Effector CD4-positive, alpha-beta T cell (primary cell): ENCODE measurements at regions not wholly inside any gene's neighbourhood (a gene's known extent, or its start where the extent isn't known, plus 50 kb on each side); places are given as distances from the start of the nearest gene placed in this dataset.

Source experiments
- DNase-seq: peaks from one replicate; pipeline ENCODE4 v3.0.0-alpha.2; 2020

- DNase-seq = no peak
Observed at GRCh38 chr3:72590732-72591221, 257.5 kb downstream of the SHQ1 start.

GRCh38 chr3:72587282-72587681 is 261.0 kb downstream of the SHQ1 start:
- DNase-seq = no peak

- DNase-seq = no peak
Observed at GRCh38 chr3:72586694-72587093, 261.6 kb downstream of the SHQ1 start.

DNA sequence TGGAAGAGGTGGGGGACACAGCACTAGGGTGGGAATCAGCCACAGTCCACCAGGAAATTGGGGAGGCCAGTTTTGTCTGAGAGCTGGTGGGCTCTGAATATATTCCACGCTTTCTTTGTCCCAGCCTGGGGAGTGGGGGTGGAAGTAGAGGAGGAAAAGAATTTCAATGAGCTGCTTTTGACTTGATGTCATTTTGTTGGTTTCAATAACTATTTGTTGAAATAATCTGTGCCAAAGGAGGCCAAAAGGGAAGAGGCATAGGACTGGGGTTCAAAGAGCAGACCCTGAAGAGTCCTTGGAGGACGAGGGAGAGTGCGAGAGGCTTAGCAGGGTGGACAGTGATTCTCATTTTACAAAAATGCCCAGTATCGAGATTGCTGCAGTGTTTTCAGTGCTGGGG is 262.3 kb downstream of the SHQ1 start:
- DNase-seq = no peak

DNA sequence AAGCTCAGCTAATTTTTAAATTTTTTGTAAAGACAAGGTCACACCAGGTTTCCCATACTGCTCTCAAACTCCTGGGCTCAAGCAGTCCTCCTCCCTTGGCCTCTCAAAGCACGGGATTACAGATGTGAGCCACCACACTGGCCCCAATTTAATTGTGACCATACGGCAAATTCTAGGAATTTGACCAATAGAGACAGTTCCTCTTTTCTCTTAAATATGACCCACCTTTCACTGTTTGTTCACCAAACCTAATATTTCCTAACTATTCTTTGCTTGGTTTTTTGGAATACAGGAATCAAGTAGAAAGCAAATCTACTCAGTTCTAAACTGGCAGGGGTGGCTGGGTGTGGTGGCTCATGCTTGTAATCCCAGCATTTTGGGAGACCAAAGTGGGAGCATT is 264.0 kb downstream of the SHQ1 start:
- DNase-seq = no peak

GRCh38 chr3:72582963-72583362 is 265.3 kb downstream of the SHQ1 start:
- DNase-seq = no peak

- no peak for DNase-seq
Observed at GRCh38 chr3:72582211-72582878, 265.9 kb downstream of the SHQ1 start.

GRCh38 chr3:72580900-72581299 is 267.3 kb downstream of the SHQ1 start:
- DNase-seq = no peak

GRCh38 chr3:72580246-72580756 is 267.9 kb downstream of the SHQ1 start:
- DNase-seq = no peak

DNA sequence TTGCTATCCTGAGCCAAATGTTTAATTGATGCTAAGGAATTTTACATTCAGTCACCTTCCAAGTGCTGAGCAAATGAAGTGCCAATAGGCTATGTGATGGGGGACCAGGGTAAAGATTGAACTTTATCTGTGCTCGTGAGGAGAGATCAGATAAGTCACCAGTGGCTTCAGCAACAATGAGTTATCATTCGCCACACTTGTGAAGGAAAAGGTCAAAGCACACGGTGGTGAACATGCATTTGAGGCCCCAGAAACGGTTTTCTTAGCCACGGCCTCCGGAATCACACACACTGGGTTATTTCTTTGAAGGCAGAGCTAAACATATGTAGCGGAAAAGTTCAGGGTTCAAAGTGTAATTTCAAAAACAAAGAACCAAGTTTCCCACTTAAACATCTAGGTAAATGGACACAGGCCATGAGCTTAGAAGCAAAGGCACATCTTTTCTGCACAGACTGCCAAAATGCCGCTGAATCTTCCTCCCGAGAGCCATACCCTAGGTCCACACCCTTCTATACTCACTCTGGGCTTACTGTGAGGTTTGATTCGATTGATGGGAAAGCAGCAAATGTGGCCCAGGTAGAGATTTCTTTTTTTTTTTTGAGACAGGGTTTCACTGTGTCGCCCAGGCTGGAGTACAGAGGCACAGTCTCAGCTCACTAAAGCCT is 268.5 kb downstream of the SHQ1 start:
- DNase-seq = no peak

GRCh38 chr3:72579191-72579580 is 269.1 kb downstream of the SHQ1 start:
- DNase-seq = no peak

DNA sequence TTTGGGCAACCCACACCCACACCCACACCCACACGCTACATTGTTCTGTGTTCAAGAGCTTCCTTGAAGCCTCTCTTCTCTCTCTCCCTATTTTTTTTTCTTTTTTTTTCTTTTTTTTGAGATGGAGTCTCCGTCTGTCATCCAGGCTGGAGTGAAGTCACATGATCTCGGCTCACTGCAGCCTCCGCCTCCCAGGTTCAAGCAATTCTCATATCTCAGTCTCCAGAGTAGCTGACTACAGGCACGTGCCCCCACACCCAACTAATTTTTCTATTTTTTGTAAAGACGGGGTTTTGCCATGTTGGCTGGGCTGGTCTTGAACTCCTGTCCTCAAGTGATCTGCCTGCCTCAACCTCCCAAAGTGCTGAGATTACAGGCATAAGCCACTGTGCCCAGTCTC is 271.1 kb downstream of the SHQ1 start:
- no peak for DNase-seq

GRCh38 chr3:72576563-72576962 is 271.7 kb downstream of the SHQ1 start:
- no peak for DNase-seq

GRCh38 chr3:72574144-72574543 is 274.1 kb downstream of the SHQ1 start:
- DNase-seq = no peak

- DNase-seq = no peak
Observed at GRCh38 chr3:72573051-72573450, 275.2 kb downstream of the SHQ1 start.

- no peak for DNase-seq
Observed at GRCh38 chr3:72572489-72573007, 275.7 kb downstream of the SHQ1 start.

- DNase-seq = no peak
Observed at GRCh38 chr3:72571638-72572114, 276.6 kb downstream of the SHQ1 start.

GRCh38 chr3:72571052-72571451 is 277.2 kb downstream of the SHQ1 start:
- DNase-seq = no peak

DNA sequence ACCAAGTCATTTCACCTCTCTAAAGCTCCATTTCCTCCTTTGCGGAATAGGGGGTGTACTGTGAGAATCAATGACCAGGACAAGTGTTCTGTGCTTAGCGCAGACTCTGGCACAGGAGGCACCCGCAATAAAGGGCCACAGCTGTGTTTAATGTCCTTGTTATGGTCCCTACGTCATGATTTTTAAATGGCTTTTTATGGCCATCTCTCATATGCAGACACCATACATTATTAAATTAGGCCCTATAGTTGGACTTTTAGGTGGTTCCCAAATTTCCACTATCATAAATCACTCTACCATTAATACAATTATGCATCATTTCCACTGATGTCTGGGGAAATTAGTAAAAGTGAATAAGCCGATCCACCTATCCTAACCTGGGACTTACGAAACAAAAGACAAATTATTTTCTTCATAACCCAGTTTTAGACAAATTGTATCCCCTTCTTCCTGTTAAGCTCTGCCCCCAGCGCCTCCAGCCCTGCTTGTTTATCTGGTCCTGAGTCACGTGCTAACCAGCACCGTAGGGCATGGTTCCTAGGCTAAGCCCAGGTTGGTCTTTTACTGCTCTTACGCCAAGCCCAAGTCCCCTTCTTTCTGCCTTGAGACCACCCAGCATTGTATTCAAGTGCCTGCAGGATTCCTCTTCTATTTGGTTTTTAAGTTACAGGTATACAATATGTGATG is 278.3 kb downstream of the SHQ1 start:
- DNase-seq = no peak

DNA sequence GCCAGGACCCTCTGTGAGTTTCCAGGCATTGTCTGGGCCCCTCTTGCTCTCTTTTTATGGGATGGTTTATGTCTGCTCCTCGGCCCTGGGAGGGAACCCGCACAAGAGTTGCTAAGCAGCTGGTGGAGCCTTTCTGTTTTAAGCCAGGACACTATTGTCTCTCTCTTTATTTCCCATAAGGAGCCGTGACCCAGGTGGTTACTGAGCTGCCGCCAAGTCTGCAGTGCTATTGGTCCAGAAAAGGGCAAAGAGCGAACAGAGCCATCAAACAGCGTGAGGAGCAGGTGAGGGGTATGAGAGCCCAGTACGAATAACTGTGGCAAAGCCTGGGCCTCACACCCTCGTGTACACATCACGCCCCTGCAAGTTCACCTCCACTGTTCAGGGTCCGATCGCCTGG is 280.2 kb downstream of the SHQ1 start:
- no peak for DNase-seq

DNA sequence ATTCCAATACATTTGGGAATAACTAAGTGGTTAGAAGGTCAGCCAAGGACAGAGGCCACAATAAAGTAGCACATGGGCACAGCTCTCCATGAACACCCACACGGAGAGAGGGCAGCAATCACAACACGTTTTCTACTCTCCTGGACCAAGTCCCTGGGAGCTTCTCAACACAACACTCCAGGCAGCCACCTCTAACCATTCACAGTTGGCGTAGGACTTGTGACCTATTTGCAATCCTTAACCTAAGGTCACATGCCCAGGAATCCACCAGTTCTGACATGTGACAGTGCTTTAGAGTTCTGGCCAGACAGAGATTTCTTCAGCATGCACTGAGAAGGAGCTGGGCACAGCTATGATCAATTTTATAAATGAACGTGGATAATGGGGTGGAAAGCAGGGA is 280.8 kb downstream of the SHQ1 start:
- no peak for DNase-seq

- no peak for DNase-seq
Observed at GRCh38 chr3:72565593-72565992, 282.7 kb downstream of the SHQ1 start.

DNA sequence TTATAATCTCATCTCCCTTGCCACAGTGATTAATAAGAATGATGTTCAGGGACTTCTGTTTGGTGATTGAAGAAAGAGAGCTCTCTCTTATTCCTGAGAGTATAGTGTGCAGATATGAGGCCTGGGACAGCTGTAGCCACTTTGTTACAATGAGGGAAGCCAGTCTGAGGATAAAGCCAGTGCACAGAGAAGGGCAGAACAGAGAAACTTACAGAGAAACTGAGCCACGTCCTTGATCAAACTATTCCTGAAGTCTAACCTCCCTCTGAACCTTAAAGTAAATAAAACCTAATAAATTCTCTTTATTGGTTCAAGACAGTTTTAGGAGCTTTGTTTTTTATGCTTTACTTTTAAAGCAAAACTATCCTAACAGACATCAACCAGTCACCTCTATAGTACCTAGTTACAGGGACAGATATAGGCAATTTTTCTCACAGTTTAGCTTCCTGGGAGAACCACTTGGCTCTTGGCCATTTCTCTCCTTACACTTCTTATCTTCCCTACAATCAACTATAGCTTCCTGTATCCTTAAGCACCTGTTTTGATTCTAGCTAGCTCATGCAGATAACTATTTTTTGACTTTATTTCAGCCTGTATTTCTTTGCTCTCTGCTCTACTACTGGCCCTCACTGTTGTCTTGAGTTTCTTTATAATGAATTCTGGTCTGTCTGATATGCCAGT is 284.4 kb downstream of the SHQ1 start:
- no peak for DNase-seq
